ENCODE measurements at regions not wholly inside any gene's neighbourhood (a gene's known extent, or its start where the extent isn't known, plus 50 kb on each side); places are given as distances from the start of the nearest gene placed in this dataset.

DNA sequence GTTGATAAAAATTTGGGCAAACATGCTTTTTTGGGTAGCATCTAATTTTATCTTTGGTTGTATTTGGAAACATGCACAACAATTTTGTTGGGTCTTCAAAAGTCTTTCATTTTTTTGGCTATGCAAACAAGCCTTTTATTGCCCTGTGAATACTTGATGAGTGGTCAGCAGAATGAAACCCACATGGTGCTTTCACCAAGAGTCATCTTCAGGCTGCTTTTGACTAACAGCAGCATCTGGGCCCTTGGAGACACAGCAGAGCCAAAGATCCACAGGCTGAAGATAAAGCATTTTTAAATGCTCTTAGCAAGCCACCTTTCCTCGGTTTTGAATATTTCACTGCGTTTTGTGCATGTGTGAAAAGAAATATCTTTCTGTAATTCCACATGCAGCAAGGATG, 154.9 kb downstream of the FGF9 start:
- FAIRE-seq (no peak), DNase-seq (ENCODE audit: low read depth, low spot score) (no peak)
- no peak overlapping the region for H3K4me3 ChIP-seq (replicated peaks in 1 of 3; ENCODE audit: insufficient read depth in 1 of 3, low read depth in 1 of 3, low read length in 3 of 3)
- no peaks in the 10 kb centered on the region for H3K27me3 ChIP-seq (ENCODE audit: control insufficient read depth in 2 of 2, insufficient read depth in 2 of 2, low read length in 2 of 2)
- no TSS peak for BruUV-seq (replicated peaks)
- no peaks in the 10 kb centered on the region for H4K20me1 ChIP-seq (replicated peaks; ENCODE audit: control insufficient read depth, extremely low read depth, insufficient read depth, low read length)
- peaks cover 7% of the 10 kb centered on the region for H3K9me3 ChIP-seq (replicated peaks; ENCODE audit: control insufficient read depth, insufficient read depth, low read length)
- ChIA-PET POLR2A (no interaction called here), CTCF (no interaction called here)
- no peak overlapping the region for H3K4me2 ChIP-seq (ENCODE audit: insufficient read depth, low read length)
- no peak overlapping the region for H3K9ac ChIP-seq (replicated peaks; ENCODE audit: extremely low read depth, insufficient read depth, low read length)
- dilution Hi-C loops (cut with MboI; ENCODE audit: extremely low pct_ligation_motif_present, low sequenced_read_pairs) = no loop called here
- intact Hi-C loops (cut with micrococcal nuclease) = no loop called here
- no peaks in the 10 kb centered on the region for H3K9me1 ChIP-seq (replicated peaks; ENCODE audit: control insufficient read depth, extremely low read depth, insufficient read depth, low read length)
- no peaks in the 10 kb centered on the region for H3K36me3 ChIP-seq (ENCODE audit: control insufficient read depth in 2 of 2, extremely low read depth in 1 of 2, insufficient read depth in 2 of 2, low read length in 2 of 2)
- TF ChIP-seq GATA2 (IDR thresholded peaks at IDR 0.05; ENCODE audit: insufficient read depth, insufficient read length, low read depth, low read length) = no peak
- no peak for TF ChIP-seq POLR2AphosphoS5 (IDR thresholded peaks at IDR 0.05; ENCODE audit: insufficient read depth, low read depth, low read length)
- TF ChIP-seq POLR2A (IDR thresholded peaks at IDR 0.05; ENCODE audit: low read depth, low read length) = no peak
- no peak for TF ChIP-seq JUN (IDR thresholded peaks at IDR 0.05; ENCODE audit: borderline replicate concordance, insufficient read depth, insufficient read length, low read depth)
- TF ChIP-seq MYC (IDR thresholded peaks at IDR 0.05; ENCODE audit: low read depth, low read length) = no peak
- TF ChIP-seq EZH2 (IDR thresholded peaks at IDR 0.05; ENCODE audit: borderline replicate concordance, low read depth, low read length, severe bottlenecking) = no peak
- TF ChIP-seq, protein P1, sequence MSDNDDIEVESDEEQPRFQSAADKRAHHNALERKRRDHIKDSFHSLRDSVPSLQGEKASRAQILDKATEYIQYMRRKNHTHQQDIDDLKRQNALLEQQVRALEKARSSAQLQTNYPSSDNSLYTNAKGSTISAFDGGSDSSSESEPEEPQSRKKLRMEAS (IDR thresholded peaks at IDR 0.05; ENCODE audit: insufficient read depth, insufficient read length) = no peak
- TF ChIP-seq, protein P2, sequence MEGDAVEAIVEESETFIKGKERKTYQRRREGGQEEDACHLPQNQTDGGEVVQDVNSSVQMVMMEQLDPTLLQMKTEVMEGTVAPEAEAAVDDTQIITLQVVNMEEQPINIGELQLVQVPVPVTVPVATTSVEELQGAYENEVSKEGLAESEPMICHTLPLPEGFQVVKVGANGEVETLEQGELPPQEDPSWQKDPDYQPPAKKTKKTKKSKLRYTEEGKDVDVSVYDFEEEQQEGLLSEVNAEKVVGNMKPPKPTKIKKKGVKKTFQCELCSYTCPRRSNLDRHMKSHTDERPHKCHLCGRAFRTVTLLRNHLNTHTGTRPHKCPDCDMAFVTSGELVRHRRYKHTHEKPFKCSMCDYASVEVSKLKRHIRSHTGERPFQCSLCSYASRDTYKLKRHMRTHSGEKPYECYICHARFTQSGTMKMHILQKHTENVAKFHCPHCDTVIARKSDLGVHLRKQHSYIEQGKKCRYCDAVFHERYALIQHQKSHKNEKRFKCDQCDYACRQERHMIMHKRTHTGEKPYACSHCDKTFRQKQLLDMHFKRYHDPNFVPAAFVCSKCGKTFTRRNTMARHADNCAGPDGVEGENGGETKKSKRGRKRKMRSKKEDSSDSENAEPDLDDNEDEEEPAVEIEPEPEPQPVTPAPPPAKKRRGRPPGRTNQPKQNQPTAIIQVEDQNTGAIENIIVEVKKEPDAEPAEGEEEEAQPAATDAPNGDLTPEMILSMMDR (IDR thresholded peaks at IDR 0.05; ENCODE audit: extremely low read depth in 1 of 2, insufficient read depth in 1 of 2, low read depth in 1 of 2, low read length in 2 of 2) = no peak
- TF ChIP-seq FOS (IDR thresholded peaks at IDR 0.05; ENCODE audit: borderline replicate concordance, insufficient read depth, low read length) = no peak
- no peaks in the 10 kb centered on the region for H3K79me2 ChIP-seq (ENCODE audit: control insufficient read depth, insufficient read depth, low read length)
- H2AFZ ChIP-seq (ENCODE audit: low read depth, low read length) = no peak overlapping the region
- H3K4me1 ChIP-seq (ENCODE audit: control insufficient read depth, extremely low read depth, insufficient read depth, low read length) = no peaks in the 10 kb centered on the region
- H3K27ac ChIP-seq (ENCODE audit: insufficient read depth, low read depth, low read length) = no peak overlapping the region

Measured in endothelial cell of umbilical vein (primary cell).